GM12878 (cell line): ENCODE measurements at regions not wholly inside any gene's neighbourhood (a gene's known extent, or its start where the extent isn't known, plus 50 kb on each side); places are given as distances from the start of the nearest gene placed in this dataset.
A peak's percentile ranks its signal among the peaks of the same experiment; 100 is the strongest.

Experiments used
- ATAC-seq: fragments of 200-7000 bp; cut with Tn5 transposase; 3 replicates; pipeline ENCODE4 v1.9.1; 2020; ENCODE audit warnings: mild to moderate bottlenecking, moderate library complexity
- BruUV-seq: library from RNA; stranded (reverse); fragments of 400-500 nt; replicated peaks from 2 replicates; lab custom pipeline; 2021; lab: Mats Ljungman, UMichigan
- CTCF ChIA-PET: fragments of 300-600 bp; sonication (Branson Sonifier 250); formaldehyde crosslinking; extraction: SDS; loops from one replicate; lab custom pipeline; 2021; ENCODE audit warnings: inconsistent platforms; lab: Yijun Ruan, JAX
- POLR2A ChIA-PET: fragments of 350-600 bp; formaldehyde crosslinking; extraction: SDS; loops from one replicate; lab custom pipeline; 2021; ENCODE audit warnings: inconsistent platforms; lab: Charles Lee
- RAD21 ChIA-PET: fragments of 300-600 bp; sonication (Branson Sonifier 250); formaldehyde crosslinking; loops from one replicate; lab custom pipeline; 2023; ENCODE audit warnings: antibody characterized with exemption; ENCODE audit not compliant: unreplicated experiment; lab: Charles Lee
- SMC1A ChIA-PET: fragments of 300-600 bp; sonication (Branson Sonifier 250); formaldehyde crosslinking; loops from one replicate; lab custom pipeline; 2023; ENCODE audit not compliant: unreplicated experiment, uncharacterized antibody; lab: Charles Lee
- DNase-seq: peaks from one replicate; pipeline ENCODE4 v3.0.0-alpha.2; 2011; ENCODE audit warnings: low read depth, low spot score
- FAIRE-seq: peaks from 3 replicates; lab custom pipeline; 2011; peaks lifted over from hg19 to GRCh38; lab: Jason Lieb, UNC
- H2AFZ ChIP-seq: 2 replicates; pipeline ENCODE4 v1.6.0; 2011; ENCODE audit warnings: low read depth, low read length, control low read depth; ENCODE audit not compliant: control insufficient read depth
- H3K27ac ChIP-seq: 2 replicates; pipeline ENCODE4 v1.5.1; 2011; ENCODE audit warnings: control low read depth; ENCODE audit not compliant: control insufficient read depth, insufficient read depth
- H3K27me3 ChIP-seq, 2 experiments: replicated peaks in 1 of 2; 2 replicates each; pipeline versions ENCODE4 v1.6.0 to v1.6.1; 2011; ENCODE audit warnings: low read length in 1 of 2; ENCODE audit not compliant: control insufficient read depth in 2 of 2, insufficient read depth in 2 of 2
- H3K36me3 ChIP-seq, 2 experiments: 2 replicates each; pipeline ENCODE4 v1.5.1; 2011; ENCODE audit warnings: low read length in 1 of 2; ENCODE audit not compliant: control insufficient read depth in 2 of 2, insufficient read depth in 2 of 2
- H3K4me1 ChIP-seq: 2 replicates; pipeline ENCODE4 v1.6.1; 2011; ENCODE audit warnings: mild to moderate bottlenecking, low read length, moderate library complexity, mixed read lengths; ENCODE audit not compliant: control insufficient read depth, insufficient read depth
- H3K4me2 ChIP-seq: 2 replicates; pipeline ENCODE4 v1.6.0; 2011; ENCODE audit warnings: control low read depth; ENCODE audit not compliant: control insufficient read depth, insufficient read depth
- H3K4me3 ChIP-seq: fragments of 200-600 bp; sonication (generic); 2 replicates; pipeline ENCODE4 v1.5.1; 2016
- H3K79me2 ChIP-seq: 2 replicates; pipeline ENCODE4 v1.6.0; 2011; ENCODE audit warnings: low read length; ENCODE audit not compliant: control insufficient read depth, insufficient read depth
- H3K9ac ChIP-seq: 2 replicates; pipeline ENCODE4 v1.8.0; 2011; ENCODE audit warnings: low read length, control low read depth, mixed read lengths; ENCODE audit not compliant: control insufficient read depth, insufficient read depth
- H3K9me3 ChIP-seq: replicated peaks from 3 replicates; pipeline ENCODE4 v1.5.1; 2011; ENCODE audit warnings: mild to moderate bottlenecking, low read length; ENCODE audit not compliant: control insufficient read depth, insufficient read depth
- H4K20me1 ChIP-seq: 2 replicates; pipeline ENCODE4 v1.6.0; 2011; ENCODE audit not compliant: control insufficient read depth, insufficient read depth
- ASH2L ChIP-seq: fragments of 300-600, 200-600 bp; sonication (generic); IDR thresholded peaks from 2 replicates; pipeline ENCODE4 v1.6.1; 2017; ENCODE audit warnings: low read depth, mild to moderate bottlenecking, borderline replicate concordance
- BCL11A ChIP-seq: IDR thresholded peaks from 2 replicates; pipeline ENCODE4 v1.6.1; 2011; ENCODE audit warnings: low read depth, low read length
- CBX5 ChIP-seq: sonication (generic); IDR thresholded peaks from 2 replicates; pipeline ENCODE4 v1.6.1; 2016; ENCODE audit warnings: low read depth, moderate library complexity, mild to moderate bottlenecking, inconsistent platforms
- E2F4 ChIP-seq: IDR thresholded peaks from 2 replicates; pipeline ENCODE4 v1.6.1; 2012; ENCODE audit warnings: low read depth, low read length, improper control_type of control experiment
- FOXK2 ChIP-seq: fragments of 450-650 bp; IDR thresholded peaks from 2 replicates; pipeline ENCODE4 v1.6.1; 2017; ENCODE audit warnings: mild to moderate bottlenecking, moderate library complexity
- NRF1 ChIP-seq: conservative IDR thresholded peaks from 2 replicates; pipeline ENCODE4 v1.6.1; 2011; ENCODE audit warnings: mild to moderate bottlenecking, low read depth, low read length, improper control_type of control experiment
- PKNOX1 ChIP-seq: fragments of 450-650 bp; IDR thresholded peaks from 2 replicates; pipeline ENCODE4 v1.6.1; 2016; ENCODE audit warnings: mild to moderate bottlenecking
- RUNX3 ChIP-seq: IDR thresholded peaks from 2 replicates; pipeline ENCODE4 v1.6.1; 2012; ENCODE audit warnings: low read length, inconsistent platforms
- SP1 ChIP-seq: IDR thresholded peaks from one replicate; pipeline ENCODE4 v1.6.1; 2011; ENCODE audit warnings: low read depth, low read length
- SUPT20H ChIP-seq: IDR thresholded peaks from 2 replicates; pipeline ENCODE4 v1.6.1; 2011; ENCODE audit warnings: low read depth, mild to moderate bottlenecking, low read length, moderate library complexity, borderline replicate concordance; ENCODE audit not compliant: control insufficient read depth
- TCF7 ChIP-seq: IDR thresholded peaks from 2 replicates; pipeline ENCODE4 v1.6.1; 2014; ENCODE audit warnings: antibody characterized with exemption, borderline replicate concordance
- ZNF384 ChIP-seq: IDR thresholded peaks from 2 replicates; pipeline ENCODE4 v1.6.1; 2012; ENCODE audit warnings: low read depth, mild to moderate bottlenecking, low read length, improper control_type of control experiment, borderline replicate concordance
- ZNF622 ChIP-seq: fragments of 450-650 bp; IDR thresholded peaks from 2 replicates; pipeline ENCODE4 v1.6.1; 2017; ENCODE audit warnings: mild to moderate bottlenecking, inconsistent platforms
- ZSCAN29 ChIP-seq: fragments of 450-650 bp; IDR thresholded peaks from 2 replicates; pipeline ENCODE4 v1.6.1; 2017; ENCODE audit warnings: mild to moderate bottlenecking, moderate library complexity
- WGBS: methylation state at CpG from one replicate; pipeline ENCODE4 v1.1.6; 2016; ENCODE audit warnings: low lambda C conversion rate; ENCODE audit not compliant: insufficient replicate concordance, insufficient coverage; ENCODE audit errors: missing lambda C conversion rate; 5-methylcytosine and 5-hydroxymethylcytosine counted together
- in situ Hi-C: fragments of 300-500 bp; cut with MboI; formaldehyde crosslinking; loops from 9 replicates; pipeline ENCODE4 v1.14.3; 2018; ENCODE audit warnings: mixed read lengths
- intact Hi-C: fragments of 100-400 bp; cut with micrococcal nuclease; formaldehyde crosslinking; loops from one replicate; pipeline ENCODE4 v1.14.2; 2022; ENCODE audit not compliant: unreplicated experiment
- TF ChIP-seq, protein P1 (sequence below): IDR thresholded peaks from 2 replicates; pipeline ENCODE4 v1.6.1; 2012; ENCODE audit warnings: low read depth, low read length, improper control_type of control experiment

DNA sequence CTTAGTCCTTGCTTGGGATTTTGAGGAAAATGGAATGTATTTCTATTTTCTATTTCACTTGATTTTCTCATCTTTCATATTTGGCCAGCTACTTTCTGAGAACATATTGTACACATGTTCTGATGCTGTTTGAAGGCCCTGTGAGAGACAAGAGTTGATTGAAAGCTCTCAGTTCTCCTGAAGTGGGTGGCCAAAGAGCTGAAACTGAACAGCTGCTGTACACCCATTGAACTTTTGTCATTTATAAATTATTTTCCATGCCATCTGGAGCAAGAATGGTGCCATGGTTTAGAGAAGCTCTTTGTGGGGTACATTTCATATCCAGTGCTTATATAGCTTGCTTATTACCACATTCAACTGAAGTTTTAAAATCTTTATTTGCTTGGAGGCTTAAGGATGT lies 298.3 kb downstream of the PRL start:
- H3K27ac ChIP-seq: no peak overlapping the region
- no peaks in the 10 kb centered on the region for H4K20me1 ChIP-seq
- no peak overlapping the region for H2AFZ ChIP-seq
- no peak overlapping the region for H3K4me3 ChIP-seq
- no peak overlapping the region for H3K4me2 ChIP-seq
- H3K36me3 ChIP-seq: no peaks in the 10 kb centered on the region
- ChIA-PET CTCF (interaction anchor here (0.6 to 1.6 kb wide), 4 partner anchors 9 to 107 kb away, joined by 3 to 5 read pairs (median 3); no protein-coding TSS in a partner anchor), SMC1A (interaction anchor here (0.7 to 1.8 kb wide), 4 partner anchors 24 to 69 kb away, joined by 3 to 5 read pairs (median 4); no protein-coding TSS in a partner anchor), RAD21 (interaction anchor here (0.6 kb wide), 1 partner anchor 410 kb away, joined by 3 read pairs; no protein-coding TSS in a partner anchor), POLR2A (interaction anchor here (0.6 to 1.0 kb wide), 2 partner anchors 79 to 274 kb away, joined by 3 to 5 read pairs; no protein-coding TSS in a partner anchor)
- DNase-seq (no peak), FAIRE-seq (no peak), ATAC-seq (no peak)
- no peak overlapping the region for H3K9ac ChIP-seq
- TF ChIP-seq PKNOX1 (peak; percentile 35; the same call in 1 of the 2 replicates), FOXK2 (no peak)
- no TSS peak for BruUV-seq
- intact Hi-C loops: no loop called here
- H3K9me3 ChIP-seq: no peaks in the 10 kb centered on the region
- H3K79me2 ChIP-seq: no peaks in the 10 kb centered on the region
- H3K4me1 ChIP-seq: no peaks in the 10 kb centered on the region; the same call in 1 of the 2 replicates
- H3K27me3 ChIP-seq: no peaks in the 10 kb centered on the region
- in situ Hi-C loops: no loop called here

DNA sequence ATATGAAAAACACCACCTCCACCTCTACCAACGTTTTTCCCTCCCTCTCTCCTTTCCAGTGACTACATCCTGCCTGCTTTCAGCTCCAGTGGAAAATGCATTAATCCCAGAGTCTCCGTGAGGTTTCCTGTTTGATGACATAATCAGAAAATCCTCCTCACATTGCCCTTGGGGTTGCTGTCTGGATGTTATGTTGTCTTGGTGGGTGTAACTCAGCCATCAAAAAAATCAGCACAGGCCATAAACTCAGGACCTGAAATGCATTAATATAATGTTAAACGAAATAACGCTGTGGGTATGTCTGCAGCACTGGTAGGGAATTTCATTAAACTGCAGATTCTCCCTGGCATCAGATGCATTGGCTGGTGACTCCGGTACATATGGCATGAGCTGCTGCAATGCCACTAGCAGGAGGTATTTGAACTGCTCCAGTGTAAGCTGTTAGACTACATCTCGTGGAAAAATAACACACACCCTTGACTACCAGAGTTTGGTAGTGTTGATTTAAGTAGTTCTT lies 297.8 kb downstream of the PRL start:
- no peak for FAIRE-seq
- in situ Hi-C loops: no loop called here
- intact Hi-C loops: no loop called here
- TF ChIP-seq NRF1 (no peak), RUNX3 (no peak), TCF7 (no peak), CBX5 (no peak), E2F4 (no peak), ASH2L (no peak), SUPT20H (no peak), SP1 (no peak), ZNF622 (no peak), ZNF384 (no peak), ZSCAN29 (no peak), BCL11A (no peak)
- TF ChIP-seq, protein P1, sequence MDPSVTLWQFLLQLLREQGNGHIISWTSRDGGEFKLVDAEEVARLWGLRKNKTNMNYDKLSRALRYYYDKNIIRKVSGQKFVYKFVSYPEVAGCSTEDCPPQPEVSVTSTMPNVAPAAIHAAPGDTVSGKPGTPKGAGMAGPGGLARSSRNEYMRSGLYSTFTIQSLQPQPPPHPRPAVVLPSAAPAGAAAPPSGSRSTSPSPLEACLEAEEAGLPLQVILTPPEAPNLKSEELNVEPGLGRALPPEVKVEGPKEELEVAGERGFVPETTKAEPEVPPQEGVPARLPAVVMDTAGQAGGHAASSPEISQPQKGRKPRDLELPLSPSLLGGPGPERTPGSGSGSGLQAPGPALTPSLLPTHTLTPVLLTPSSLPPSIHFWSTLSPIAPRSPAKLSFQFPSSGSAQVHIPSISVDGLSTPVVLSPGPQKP: no peak

More for the DNA sequence above, 297.8 kb downstream of the PRL start:
- H2AFZ ChIP-seq: no peak overlapping the region
- DNase-seq: no peak
- no peak overlapping the region for H3K4me3 ChIP-seq
- no TSS peak for BruUV-seq
- no peaks in the 10 kb centered on the region for H3K27me3 ChIP-seq
- H3K4me2 ChIP-seq: no peak overlapping the region
- ChIA-PET POLR2A (interaction anchor here (0.6 kb wide), 1 partner anchor 80 kb away, joined by 5 read pairs; no protein-coding TSS in a partner anchor), SMC1A (interaction anchor here (0.7 to 1.8 kb wide), 4 partner anchors 24 to 69 kb away, joined by 3 to 5 read pairs (median 4); no protein-coding TSS in a partner anchor), CTCF (interaction anchor here (0.6 to 1.6 kb wide), 3 partner anchors 8 to 14 kb away, joined by 3 to 5 read pairs (median 3); no protein-coding TSS in a partner anchor), RAD21 (interaction anchor here (0.6 to 0.7 kb wide), 2 partner anchors 149 to 411 kb away, joined by 3 read pairs; no protein-coding TSS in a partner anchor)
- no peak overlapping the region for H3K27ac ChIP-seq
- no peaks in the 10 kb centered on the region for H3K79me2 ChIP-seq
- 44% methylated on average over 6 of the region's 6 CpGs for WGBS
- ATAC-seq: no peak
- H4K20me1 ChIP-seq: no peaks in the 10 kb centered on the region
- H3K36me3 ChIP-seq: no peaks in the 10 kb centered on the region
- H3K9ac ChIP-seq: no peak overlapping the region
- no peaks in the 10 kb centered on the region; the same call in 1 of the 2 replicates for H3K4me1 ChIP-seq
- no peaks in the 10 kb centered on the region for H3K9me3 ChIP-seq
